ENCODE measurements at regions not wholly inside any gene's neighbourhood (a gene's known extent, or its start where the extent isn't known, plus 50 kb on each side); places are given as distances from the start of the nearest gene placed in this dataset.

DNA sequence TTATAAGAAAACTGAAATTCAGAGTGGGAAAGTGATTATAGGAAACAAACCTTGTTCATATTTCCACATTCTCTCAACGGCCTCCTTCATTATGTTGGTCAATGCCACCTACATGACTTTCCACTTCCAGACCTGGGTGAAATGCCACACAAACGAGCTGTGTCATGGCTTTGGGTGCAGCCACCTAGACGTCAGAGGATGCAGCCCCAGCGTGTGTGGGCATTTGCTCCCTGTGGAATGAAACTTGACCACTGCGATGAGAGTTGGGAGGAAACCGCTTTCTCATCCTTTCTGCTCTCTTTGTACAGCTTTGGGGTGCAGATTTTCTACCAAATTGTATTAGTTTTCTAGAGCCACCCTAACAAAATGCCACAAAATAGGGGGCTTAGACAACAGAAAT is 291.0 kb downstream of the CYRIA start:
- TF ChIP-seq, protein P1, sequence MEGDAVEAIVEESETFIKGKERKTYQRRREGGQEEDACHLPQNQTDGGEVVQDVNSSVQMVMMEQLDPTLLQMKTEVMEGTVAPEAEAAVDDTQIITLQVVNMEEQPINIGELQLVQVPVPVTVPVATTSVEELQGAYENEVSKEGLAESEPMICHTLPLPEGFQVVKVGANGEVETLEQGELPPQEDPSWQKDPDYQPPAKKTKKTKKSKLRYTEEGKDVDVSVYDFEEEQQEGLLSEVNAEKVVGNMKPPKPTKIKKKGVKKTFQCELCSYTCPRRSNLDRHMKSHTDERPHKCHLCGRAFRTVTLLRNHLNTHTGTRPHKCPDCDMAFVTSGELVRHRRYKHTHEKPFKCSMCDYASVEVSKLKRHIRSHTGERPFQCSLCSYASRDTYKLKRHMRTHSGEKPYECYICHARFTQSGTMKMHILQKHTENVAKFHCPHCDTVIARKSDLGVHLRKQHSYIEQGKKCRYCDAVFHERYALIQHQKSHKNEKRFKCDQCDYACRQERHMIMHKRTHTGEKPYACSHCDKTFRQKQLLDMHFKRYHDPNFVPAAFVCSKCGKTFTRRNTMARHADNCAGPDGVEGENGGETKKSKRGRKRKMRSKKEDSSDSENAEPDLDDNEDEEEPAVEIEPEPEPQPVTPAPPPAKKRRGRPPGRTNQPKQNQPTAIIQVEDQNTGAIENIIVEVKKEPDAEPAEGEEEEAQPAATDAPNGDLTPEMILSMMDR (IDR thresholded peaks at IDR 0.05; ENCODE audit: partially characterized antibody, unreplicated experiment), result no peak
- Mint-ChIP-seq H3K9me3 (ENCODE audit: unreplicated experiment) (no peaks in the 10 kb centered on the region), H3K36me3 (ENCODE audit: unreplicated experiment) (no peaks in the 10 kb centered on the region), H3K27ac (ENCODE audit: unreplicated experiment) (no peak overlapping the region), H3K4me1 (ENCODE audit: low read depth, unreplicated experiment) (no peaks in the 10 kb centered on the region), H3K4me3 (ENCODE audit: unreplicated experiment) (no peak overlapping the region), H3K27me3 (ENCODE audit: unreplicated experiment) (no peaks in the 10 kb centered on the region)
- DNase-seq, result no peak

DNA sequence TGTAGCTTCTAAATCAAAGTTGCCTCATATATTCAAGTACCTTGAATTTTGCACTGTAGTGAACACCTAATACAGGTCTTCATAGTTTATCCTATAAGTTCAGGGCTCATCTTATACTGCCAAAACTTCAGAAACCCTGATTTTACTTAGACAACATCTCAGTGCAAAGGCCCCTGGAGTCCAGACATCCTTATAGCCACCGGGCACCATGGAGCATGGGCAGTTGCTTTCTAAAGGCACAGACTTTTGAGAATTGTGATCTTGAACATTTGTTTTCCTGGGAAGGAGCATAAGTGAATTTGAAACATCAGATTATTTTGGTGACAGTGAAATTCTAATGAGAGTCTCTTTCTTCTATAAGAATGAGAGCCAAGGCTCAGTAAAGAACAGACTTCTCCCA is 292.3 kb downstream of the CYRIA start:
- no peaks in the 10 kb centered on the region for H3K36me3 Mint-ChIP-seq (ENCODE audit: unreplicated experiment)
- no peak overlapping the region for H3K4me3 Mint-ChIP-seq (ENCODE audit: unreplicated experiment)
- no peaks in the 10 kb centered on the region for H3K27me3 Mint-ChIP-seq (ENCODE audit: unreplicated experiment)

DNA sequence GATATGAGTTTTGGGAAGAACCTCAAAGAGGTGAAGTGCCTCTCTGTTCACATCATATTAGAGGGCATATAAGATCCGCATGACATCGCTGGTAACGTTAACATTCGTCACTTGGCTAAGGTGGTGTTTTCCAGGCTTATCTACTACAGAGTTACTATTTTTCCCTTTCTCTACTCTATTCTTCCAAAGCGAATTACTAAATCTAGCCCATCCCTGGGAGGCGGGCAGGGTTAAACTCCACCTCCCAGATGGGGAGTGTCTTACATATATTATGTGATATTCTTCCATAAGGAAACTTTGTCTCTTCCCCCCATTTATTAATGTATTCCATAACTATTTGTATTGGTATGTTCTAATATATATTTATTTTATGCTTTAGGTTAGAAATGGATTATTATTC is 293.9 kb downstream of the CYRIA start:
- DNase-seq, result no peak
- Mint-ChIP-seq H3K27me3 (ENCODE audit: unreplicated experiment) (no peaks in the 10 kb centered on the region), H3K9me3 (ENCODE audit: unreplicated experiment) (no peaks in the 10 kb centered on the region), H3K4me3 (ENCODE audit: unreplicated experiment) (no peak overlapping the region), H3K4me1 (ENCODE audit: low read depth, unreplicated experiment) (no peaks in the 10 kb centered on the region), H3K36me3 (ENCODE audit: unreplicated experiment) (no peaks in the 10 kb centered on the region), H3K27ac (ENCODE audit: unreplicated experiment) (no peak overlapping the region)
- TF ChIP-seq, protein P1 (IDR thresholded peaks at IDR 0.05; ENCODE audit: partially characterized antibody, unreplicated experiment), result no peak

More for the DNA sequence above, 292.3 kb downstream of the CYRIA start:
- Mint-ChIP-seq H3K27ac (ENCODE audit: unreplicated experiment) (no peak overlapping the region), H3K4me1 (ENCODE audit: low read depth, unreplicated experiment) (no peaks in the 10 kb centered on the region), H3K9me3 (ENCODE audit: unreplicated experiment) (no peaks in the 10 kb centered on the region)
- DNase-seq, result no peak
- TF ChIP-seq, protein P1 (IDR thresholded peaks at IDR 0.05; ENCODE audit: partially characterized antibody, unreplicated experiment), result no peak

DNA sequence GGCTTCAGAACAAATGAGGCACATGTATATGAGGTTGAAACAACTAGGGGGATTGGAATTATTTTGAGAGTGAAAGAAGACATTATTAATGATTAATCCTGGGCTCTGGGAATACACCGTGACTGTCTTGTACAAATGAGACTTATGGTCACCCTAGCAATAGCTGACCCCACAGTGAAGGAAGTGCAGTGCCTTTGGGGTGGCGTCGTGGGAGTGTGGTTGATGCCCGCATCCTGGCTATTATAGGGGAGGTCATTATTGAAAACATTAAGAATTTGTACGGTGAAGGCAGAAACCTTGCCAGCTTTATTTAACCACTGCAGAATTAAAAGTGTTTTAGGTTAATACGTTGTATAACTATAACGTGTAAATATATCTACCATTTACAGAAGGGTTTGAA is 296.7 kb downstream of the CYRIA start:
- Mint-ChIP-seq H3K36me3 (ENCODE audit: unreplicated experiment) (no peaks in the 10 kb centered on the region), H3K27ac (ENCODE audit: unreplicated experiment) (no peak overlapping the region), H3K9me3 (ENCODE audit: unreplicated experiment) (no peaks in the 10 kb centered on the region), H3K4me1 (ENCODE audit: low read depth, unreplicated experiment) (no peaks in the 10 kb centered on the region), H3K27me3 (ENCODE audit: unreplicated experiment) (no peaks in the 10 kb centered on the region), H3K4me3 (ENCODE audit: unreplicated experiment) (no peak overlapping the region)
- no peak for DNase-seq
- TF ChIP-seq, protein P1 (IDR thresholded peaks at IDR 0.05; ENCODE audit: partially characterized antibody, unreplicated experiment), result no peak

DNA sequence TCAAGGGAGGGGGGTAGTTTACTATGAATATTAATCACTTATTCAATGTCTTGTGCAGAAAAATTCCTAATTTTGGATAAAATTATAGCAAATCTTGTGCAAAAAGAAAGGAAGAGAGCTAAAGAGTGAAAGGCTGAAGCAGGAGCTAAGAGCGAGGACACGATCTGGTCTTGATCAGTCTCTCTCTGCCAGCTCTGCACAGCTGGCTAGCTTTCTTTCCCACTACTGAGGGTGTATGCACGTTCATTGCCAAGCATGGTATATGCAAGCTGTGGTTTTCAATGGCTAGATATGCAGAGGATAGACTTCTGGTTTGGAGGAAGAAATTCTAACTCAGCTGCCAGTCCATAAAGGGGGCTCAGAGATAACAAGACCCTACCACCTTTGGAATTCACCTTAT is 297.3 kb downstream of the CYRIA start:
- Mint-ChIP-seq H3K9me3 (ENCODE audit: unreplicated experiment) (no peaks in the 10 kb centered on the region), H3K27me3 (ENCODE audit: unreplicated experiment) (no peaks in the 10 kb centered on the region), H3K36me3 (ENCODE audit: unreplicated experiment) (no peaks in the 10 kb centered on the region), H3K4me3 (ENCODE audit: unreplicated experiment) (no peak overlapping the region), H3K4me1 (ENCODE audit: low read depth, unreplicated experiment) (no peaks in the 10 kb centered on the region), H3K27ac (ENCODE audit: unreplicated experiment) (no peak overlapping the region)
- no peak for DNase-seq
- TF ChIP-seq, protein P1 (IDR thresholded peaks at IDR 0.05; ENCODE audit: partially characterized antibody, unreplicated experiment), result no peak
